ENCODE measurements at regions not wholly inside any gene's neighbourhood (a gene's known extent, or its start where the extent isn't known, plus 50 kb on each side); places are given as distances from the start of the nearest gene placed in this dataset.

- intact Hi-C loops (cut with DNase I): no loop called here
- DNase-seq: no peak
These were observed 1407.2 kb downstream of the MRPL39 start for GRCh38 chr21:24200052-24200451.

- intact Hi-C loops (cut with DNase I): no loop called here
- no peak for DNase-seq
These were observed 1409.4 kb downstream of the MRPL39 start for GRCh38 chr21:24197923-24198322.

- intact Hi-C loops (cut with DNase I): no loop called here
- DNase-seq: no peak
These were observed 1410.1 kb downstream of the MRPL39 start for GRCh38 chr21:24197132-24197643.

DNA sequence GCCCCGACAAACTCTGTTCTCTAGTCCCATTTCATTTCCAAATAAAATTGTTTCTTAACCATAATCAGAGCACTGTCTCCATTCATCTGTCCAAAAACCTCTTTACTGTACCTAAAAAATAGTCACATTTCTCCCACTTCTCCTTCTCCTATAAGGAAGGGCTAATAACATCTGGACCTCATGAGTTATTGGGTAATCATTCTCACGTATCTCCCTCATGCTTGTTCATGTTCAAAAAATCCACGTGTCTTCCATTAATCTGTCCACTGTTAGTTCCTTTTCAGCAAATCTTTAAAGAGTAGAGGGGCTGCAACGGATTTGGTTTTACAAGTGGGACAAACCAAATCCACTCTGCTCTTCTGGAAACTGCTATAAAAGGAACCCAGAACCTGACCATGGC is 1418.8 kb downstream of the MRPL39 start:
- intact Hi-C loops (cut with DNase I): no loop called here
- no peak for DNase-seq

- intact Hi-C loops (cut with DNase I): no loop called here
- no peak for DNase-seq
These were observed 1424.2 kb downstream of the MRPL39 start for GRCh38 chr21:24183077-24183476.

GRCh38 chr21:24179110-24179509 is 1428.2 kb downstream of the MRPL39 start:
- intact Hi-C loops (cut with DNase I): no loop called here

GRCh38 chr21:24175106-24175505 is 1432.2 kb downstream of the MRPL39 start:
- intact Hi-C loops (cut with DNase I): no loop called here
- no peak for DNase-seq

More at GRCh38 chr21:24179110-24179509, 1428.2 kb downstream of the MRPL39 start:
- no peak for DNase-seq

GRCh38 chr21:24171736-24172135 is 1435.5 kb downstream of the MRPL39 start:
- intact Hi-C loops (cut with DNase I): no loop called here

DNA sequence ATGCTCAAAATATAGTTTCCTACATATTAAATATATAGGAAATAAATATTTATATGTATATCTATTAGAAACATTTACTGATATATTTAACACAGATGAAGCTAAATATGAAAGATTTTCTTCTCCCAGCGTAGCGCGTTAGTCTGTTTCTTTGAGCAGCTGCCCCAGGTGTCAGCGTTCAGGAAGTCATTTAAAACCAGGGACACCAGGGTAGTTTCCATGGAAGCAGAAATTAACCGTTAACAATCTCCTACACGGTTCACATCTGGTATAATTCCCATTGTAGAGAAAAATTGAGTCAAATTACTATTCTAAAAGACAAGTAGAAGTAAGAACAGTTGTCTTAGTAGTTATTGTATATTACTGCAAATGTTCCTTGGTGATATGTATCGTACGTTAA is 1443.7 kb downstream of the MRPL39 start:
- DNase-seq: no peak
- intact Hi-C loops (cut with DNase I): no loop called here

More at GRCh38 chr21:24171736-24172135, 1435.5 kb downstream of the MRPL39 start:
- DNase-seq: no peak

GRCh38 chr21:24160528-24160927 is 1446.8 kb downstream of the MRPL39 start:
- intact Hi-C loops (cut with DNase I): no loop called here
- DNase-seq: no peak

- intact Hi-C loops (cut with DNase I): no loop called here
- no peak for DNase-seq
These were observed 1454.1 kb downstream of the MRPL39 start for GRCh38 chr21:24153137-24153536.

- intact Hi-C loops (cut with DNase I): no loop called here
- DNase-seq: no peak
These were observed 1456.5 kb downstream of the MRPL39 start for GRCh38 chr21:24150753-24151152.

- intact Hi-C loops (cut with DNase I): no loop called here
These were observed 1458.8 kb downstream of the MRPL39 start for GRCh38 chr21:24148461-24148860.

GRCh38 chr21:24147674-24148073 is 1459.6 kb downstream of the MRPL39 start:
- intact Hi-C loops (cut with DNase I): no loop called here
- DNase-seq: no peak

More at GRCh38 chr21:24148461-24148860, 1458.8 kb downstream of the MRPL39 start:
- no peak for DNase-seq

GRCh38 chr21:24131056-24131455 is 1476.2 kb downstream of the MRPL39 start:
- DNase-seq: no peak
- intact Hi-C loops (cut with DNase I): no loop called here

DNA sequence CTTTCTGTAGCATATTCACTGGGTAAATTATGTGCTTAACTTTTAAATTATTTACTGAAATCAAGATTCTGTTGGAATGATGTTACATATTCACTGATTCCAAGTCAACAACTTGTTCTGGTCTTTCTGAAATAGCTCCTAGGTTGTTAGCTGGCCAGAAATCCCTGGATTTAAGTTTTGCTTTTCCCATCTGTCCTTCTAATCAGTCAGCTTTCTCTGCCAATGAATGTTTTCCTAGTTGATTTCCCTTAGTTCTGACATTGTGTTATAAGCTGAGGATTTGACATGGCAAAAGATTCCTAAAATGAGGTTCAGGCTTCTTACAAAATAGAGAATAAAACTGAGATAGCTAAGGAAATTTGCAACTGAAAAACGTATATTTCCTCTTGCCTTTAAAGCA is 1479.6 kb downstream of the MRPL39 start:
- intact Hi-C loops (cut with DNase I): no loop called here
- DNase-seq: no peak

- DNase-seq: no peak
- intact Hi-C loops (cut with DNase I): no loop called here
These were observed 1483.5 kb downstream of the MRPL39 start for GRCh38 chr21:24123785-24124184.

DNA sequence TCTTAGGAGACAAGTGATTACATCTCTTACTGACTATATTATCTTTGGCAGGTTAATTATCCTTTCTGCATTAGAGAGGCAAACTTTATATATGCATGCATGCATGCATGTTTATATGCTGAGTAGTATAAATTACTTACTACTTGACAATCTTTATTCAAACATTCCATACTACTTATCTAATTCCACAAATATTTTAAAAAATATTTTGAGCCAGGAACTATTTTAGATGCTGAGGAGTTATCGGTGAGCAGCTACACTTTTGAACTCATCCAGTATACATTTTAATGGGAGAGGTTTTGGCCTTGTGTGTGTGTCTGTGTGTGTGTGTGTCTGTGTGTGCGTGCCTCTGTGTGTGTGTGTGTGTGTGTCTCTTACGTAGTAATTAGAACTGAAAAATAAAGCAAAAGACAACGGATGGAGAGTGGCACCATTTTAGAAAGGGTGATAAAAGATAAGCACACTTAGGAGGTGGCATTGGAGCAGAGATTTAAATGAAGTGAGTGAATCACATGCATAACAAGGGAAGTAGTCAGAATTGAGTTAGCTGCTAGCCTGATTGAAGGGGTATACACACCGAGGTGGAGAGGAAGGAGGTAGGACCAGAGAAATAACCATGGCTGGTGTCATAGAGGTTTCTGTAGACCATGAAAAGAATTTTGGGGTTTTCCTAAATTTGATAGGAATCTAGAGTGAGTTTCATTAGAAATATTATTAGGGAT is 1488.4 kb downstream of the MRPL39 start:
- intact Hi-C loops (cut with DNase I): loop anchor here (10.0 kb wide), 1 partner anchor 396 kb away; no protein-coding TSS in a partner anchor
- no peak for DNase-seq

DNA sequence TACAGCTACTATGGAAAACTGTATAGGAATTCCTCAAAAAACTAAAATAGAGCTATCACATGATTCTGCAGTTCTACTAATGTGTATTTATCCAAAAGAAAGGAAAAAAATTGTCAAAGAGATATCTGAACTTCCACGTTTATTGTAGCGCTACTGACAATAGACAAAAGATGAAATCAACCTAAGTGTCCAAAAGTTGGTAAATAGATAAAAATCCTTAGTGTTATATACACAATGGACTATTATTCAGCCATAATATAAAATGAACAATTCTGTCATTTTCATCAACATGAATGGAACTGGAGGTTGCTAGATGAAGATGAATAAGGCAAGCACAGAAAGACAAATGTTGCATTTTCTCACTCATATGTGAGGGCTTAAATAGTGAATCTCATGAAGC is 1492.1 kb downstream of the MRPL39 start:
- intact Hi-C loops (cut with DNase I): loop anchor here (10.0 kb wide), 1 partner anchor 400 kb away; no protein-coding TSS in a partner anchor
- DNase-seq: no peak

DNA sequence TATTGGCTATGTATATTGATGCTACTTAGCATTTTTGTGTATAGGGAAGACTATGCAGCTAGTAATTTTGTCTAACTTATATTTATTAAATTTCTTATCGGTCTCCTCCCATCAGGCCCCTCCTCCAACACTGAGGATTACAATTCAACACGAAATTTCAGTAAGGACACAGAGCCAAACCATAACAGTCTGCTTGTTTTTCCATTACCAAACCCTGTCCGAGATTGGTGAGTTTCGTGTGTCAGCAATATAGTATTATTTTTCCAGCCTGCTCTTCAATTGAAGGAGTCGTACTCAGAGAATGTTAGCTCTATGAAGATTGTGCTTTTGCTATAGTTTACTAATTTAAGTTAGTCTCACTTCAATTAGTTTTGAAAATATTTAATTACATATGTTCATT is 1495.3 kb downstream of the MRPL39 start:
- intact Hi-C loops (cut with DNase I): loop anchor here (10.0 kb wide), 1 partner anchor 403 kb away; no protein-coding TSS in a partner anchor

DNA sequence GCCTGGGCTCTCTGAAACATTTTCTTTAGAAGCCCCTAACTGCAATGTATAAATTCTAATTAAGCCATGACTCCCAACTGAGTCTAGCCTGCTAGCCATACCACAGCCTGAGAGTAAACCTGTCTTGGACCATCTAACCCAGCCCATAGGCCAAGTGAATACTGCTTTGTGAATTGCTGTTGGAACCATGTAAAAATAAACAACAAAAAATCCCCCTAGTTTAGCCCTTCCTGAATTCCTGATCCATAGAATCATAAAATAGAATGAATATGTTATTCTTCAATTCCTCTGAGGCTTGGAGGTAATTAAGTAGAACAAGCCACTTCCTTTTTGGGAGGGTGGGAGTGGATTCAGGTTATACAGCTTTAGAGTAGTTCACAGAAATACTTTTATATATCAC is 1496.4 kb downstream of the MRPL39 start:
- intact Hi-C loops (cut with DNase I): loop anchor here (10.0 kb wide), 1 partner anchor 404 kb away; no protein-coding TSS in a partner anchor
- DNase-seq: no peak

More for the DNA sequence above, 1495.3 kb downstream of the MRPL39 start:
- DNase-seq: no peak
